ENCODE measurements at regions not wholly inside any gene's neighbourhood (a gene's known extent, or its start where the extent isn't known, plus 50 kb on each side); places are given as distances from the start of the nearest gene placed in this dataset.
A peak's percentile ranks its signal among the peaks of the same experiment; 100 is the strongest.

DNA sequence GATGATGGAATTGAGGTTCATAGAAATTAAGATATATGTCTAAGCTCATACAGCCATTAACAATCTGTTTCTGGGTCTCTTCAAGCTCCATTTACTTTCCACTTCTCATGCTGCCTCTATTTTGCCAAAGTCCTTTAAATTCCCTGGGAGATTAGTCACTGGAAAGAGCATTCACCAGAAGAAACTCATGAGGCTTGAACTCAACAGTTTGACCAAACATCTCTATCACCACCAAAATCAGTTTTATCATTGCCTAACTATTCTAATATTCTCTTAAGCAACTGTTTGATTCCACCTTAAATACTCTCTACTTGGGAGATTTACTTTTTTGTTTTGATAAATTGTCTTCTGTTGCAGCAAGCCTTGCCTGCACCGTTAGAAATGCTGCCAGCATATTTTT, 881.3 kb downstream of the KCNA4 start:
- H3K4me3 ChIP-seq (ENCODE audit: low read length in 3 of 3), result no peak overlapping the region
- intact Hi-C loops (cut with DNase I), result no loop called here
- H3K9ac ChIP-seq (ENCODE audit: low read length in 3 of 3), result no peak overlapping the region
- no peaks in the 10 kb centered on the region for H3K4me1 ChIP-seq (ENCODE audit: control insufficient read depth in 2 of 3, insufficient read depth in 2 of 3, low read depth in 1 of 3, low read length in 3 of 3)
- no peaks in the 10 kb centered on the region for H3K9me3 ChIP-seq (ENCODE audit: control insufficient read depth in 2 of 3, insufficient read depth in 1 of 3, low read length in 3 of 3)
- TF ChIP-seq, protein P1, sequence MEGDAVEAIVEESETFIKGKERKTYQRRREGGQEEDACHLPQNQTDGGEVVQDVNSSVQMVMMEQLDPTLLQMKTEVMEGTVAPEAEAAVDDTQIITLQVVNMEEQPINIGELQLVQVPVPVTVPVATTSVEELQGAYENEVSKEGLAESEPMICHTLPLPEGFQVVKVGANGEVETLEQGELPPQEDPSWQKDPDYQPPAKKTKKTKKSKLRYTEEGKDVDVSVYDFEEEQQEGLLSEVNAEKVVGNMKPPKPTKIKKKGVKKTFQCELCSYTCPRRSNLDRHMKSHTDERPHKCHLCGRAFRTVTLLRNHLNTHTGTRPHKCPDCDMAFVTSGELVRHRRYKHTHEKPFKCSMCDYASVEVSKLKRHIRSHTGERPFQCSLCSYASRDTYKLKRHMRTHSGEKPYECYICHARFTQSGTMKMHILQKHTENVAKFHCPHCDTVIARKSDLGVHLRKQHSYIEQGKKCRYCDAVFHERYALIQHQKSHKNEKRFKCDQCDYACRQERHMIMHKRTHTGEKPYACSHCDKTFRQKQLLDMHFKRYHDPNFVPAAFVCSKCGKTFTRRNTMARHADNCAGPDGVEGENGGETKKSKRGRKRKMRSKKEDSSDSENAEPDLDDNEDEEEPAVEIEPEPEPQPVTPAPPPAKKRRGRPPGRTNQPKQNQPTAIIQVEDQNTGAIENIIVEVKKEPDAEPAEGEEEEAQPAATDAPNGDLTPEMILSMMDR (IDR thresholded peaks at IDR 0.05; ENCODE audit: borderline replicate concordance, extremely low read depth, insufficient read depth), result no peak
- FAIRE-seq, result no peak
- no peak overlapping the region for H3K27ac ChIP-seq (ENCODE audit: low read depth in 2 of 2, low read length in 2 of 2)
- H3K27me3 ChIP-seq (ENCODE audit: control insufficient read depth, insufficient read depth, low read length), result no peaks in the 10 kb centered on the region
- H3K36me3 ChIP-seq (ENCODE audit: control insufficient read depth in 2 of 3, insufficient read depth in 3 of 3, low read length in 3 of 3), result no peaks in the 10 kb centered on the region
- DNase-seq, result no peak

GRCh38 chr11:29131055-29131454, 885.8 kb downstream of the KCNA4 start:
- TF ChIP-seq, protein P1 (IDR thresholded peaks at IDR 0.05; ENCODE audit: borderline replicate concordance, extremely low read depth, insufficient read depth), result no peak
- Histone ChIP-seq H3K4me1 (ENCODE audit: control insufficient read depth in 2 of 3, insufficient read depth in 2 of 3, low read depth in 1 of 3, low read length in 3 of 3) (peaks cover 0 to 4% (median 0%) of the 10 kb centered on the region in 3 donors), H3K9me3 (ENCODE audit: control insufficient read depth in 2 of 3, insufficient read depth in 1 of 3, low read length in 3 of 3) (no peaks in the 10 kb centered on the region), H3K4me3 (ENCODE audit: low read length in 3 of 3) (no peak overlapping the region), H3K9ac (ENCODE audit: low read length in 3 of 3) (no peak overlapping the region), H3K27me3 (ENCODE audit: control insufficient read depth, insufficient read depth, low read length) (no peaks in the 10 kb centered on the region), H3K27ac (ENCODE audit: low read depth in 2 of 2, low read length in 2 of 2) (no peak overlapping the region), H3K36me3 (ENCODE audit: control insufficient read depth in 2 of 3, insufficient read depth in 3 of 3, low read length in 3 of 3) (no peaks in the 10 kb centered on the region)
- no peak for DNase-seq
- intact Hi-C loops (cut with DNase I), result no loop called here
- FAIRE-seq, result no peak

- Histone ChIP-seq H3K27ac (ENCODE audit: low read depth in 2 of 2, low read length in 2 of 2) (no peak overlapping the region), H3K36me3 (ENCODE audit: control insufficient read depth in 2 of 3, insufficient read depth in 3 of 3, low read length in 3 of 3) (no peaks in the 10 kb centered on the region), H3K9ac (ENCODE audit: low read length in 3 of 3) (no peak overlapping the region), H3K27me3 (ENCODE audit: control insufficient read depth, insufficient read depth, low read length) (no peaks in the 10 kb centered on the region), H3K4me1 (ENCODE audit: control insufficient read depth in 2 of 3, insufficient read depth in 2 of 3, low read depth in 1 of 3, low read length in 3 of 3) (peaks cover 0 to 4% (median 0%) of the 10 kb centered on the region in 3 donors), H3K9me3 (ENCODE audit: control insufficient read depth in 2 of 3, insufficient read depth in 1 of 3, low read length in 3 of 3) (no peaks in the 10 kb centered on the region), H3K4me3 (ENCODE audit: low read length in 3 of 3) (no peak overlapping the region)
- intact Hi-C loops (cut with DNase I), result no loop called here
- DNase-seq, result no peak
- TF ChIP-seq, protein P1 (IDR thresholded peaks at IDR 0.05; ENCODE audit: borderline replicate concordance, extremely low read depth, insufficient read depth), result no peak
- no peak for FAIRE-seq
Observed at GRCh38 chr11:29129844-29130243, 887.0 kb downstream of the KCNA4 start.

DNA sequence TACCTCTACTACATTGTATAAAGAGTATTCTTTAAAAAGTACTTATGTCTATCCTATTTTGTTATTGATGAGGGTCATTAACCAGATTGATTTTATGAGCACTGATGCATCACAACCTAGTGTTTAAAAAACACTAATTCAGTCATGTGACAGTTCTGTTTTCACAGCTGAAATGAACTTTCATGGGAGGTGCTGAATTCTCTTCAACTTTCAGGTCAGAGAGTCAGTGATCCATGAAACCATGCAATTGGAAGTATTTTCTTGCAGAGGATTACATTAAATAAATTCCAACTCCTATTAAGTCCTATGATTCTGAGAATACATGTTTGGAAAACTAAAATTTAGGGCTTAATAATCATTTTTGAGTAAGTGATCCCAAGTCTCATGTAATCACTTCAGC, 889.4 kb downstream of the KCNA4 start:
- no peak for FAIRE-seq

More for the DNA sequence above, 889.4 kb downstream of the KCNA4 start:
- no peaks in the 10 kb centered on the region for H3K9me3 ChIP-seq (ENCODE audit: control insufficient read depth in 2 of 3, insufficient read depth in 1 of 3, low read length in 3 of 3)
- H3K9ac ChIP-seq (ENCODE audit: low read length in 3 of 3), result no peak overlapping the region
- no peaks in the 10 kb centered on the region for H3K27me3 ChIP-seq (ENCODE audit: control insufficient read depth, insufficient read depth, low read length)
- intact Hi-C loops (cut with DNase I), result no loop called here
- TF ChIP-seq, protein P1 (IDR thresholded peaks at IDR 0.05; ENCODE audit: borderline replicate concordance, extremely low read depth, insufficient read depth), result no peak
- H3K4me3 ChIP-seq (ENCODE audit: low read length in 3 of 3), result no peak overlapping the region
- DNase-seq, result peak in 2 of 5 donors; percentile 60 to 66
- H3K27ac ChIP-seq (ENCODE audit: low read depth in 2 of 2, low read length in 2 of 2), result no peak overlapping the region
- H3K36me3 ChIP-seq (ENCODE audit: control insufficient read depth in 2 of 3, insufficient read depth in 3 of 3, low read length in 3 of 3), result no peaks in the 10 kb centered on the region
- H3K4me1 ChIP-seq (ENCODE audit: control insufficient read depth in 2 of 3, insufficient read depth in 2 of 3, low read depth in 1 of 3, low read length in 3 of 3), result peaks cover 0 to 4% (median 0%) of the 10 kb centered on the region in 3 donors

Measured in kidney (tissue), 13 donors.